GM23338 (cell line): ENCODE measurements at regions not wholly inside any gene's neighbourhood (a gene's known extent, or its start where the extent isn't known, plus 50 kb on each side); places are given as distances from the start of the nearest gene placed in this dataset.

Source experiments
- ATAC-seq: fragments of 200-7000 bp; cut with Tn5 transposase; 3 replicates; pipeline ENCODE4 v1.9.1; 2020
- DNase-seq: peaks from one replicate; pipeline ENCODE4 v3.0.0-alpha.2; 2015; ENCODE audit warnings: low spot score
- H2AFZ ChIP-seq: fragments of 200-600 bp; sonication (generic); 2 replicates; pipeline ENCODE4 v1.8.0; 2016; ENCODE audit warnings: antibody characterized with exemption, mild to moderate bottlenecking, moderate library complexity
- H3F3A ChIP-seq: fragments of 200-600 bp; sonication (generic); replicated peaks from 2 replicates; pipeline ENCODE4 v1.8.0; 2017; ENCODE audit warnings: antibody characterized with exemption, mixed run types, low read depth
- H3K27ac ChIP-seq: fragments of 200-600 bp; sonication (generic); 2 replicates; pipeline ENCODE4 v1.6.1; 2016; ENCODE audit warnings: low read depth
- H3K27me3 ChIP-seq: fragments of 200-600 bp; sonication (generic); 2 replicates; pipeline ENCODE4 v1.8.0; 2016; ENCODE audit warnings: mild to moderate bottlenecking, mixed run types, moderate library complexity; ENCODE audit not compliant: insufficient read depth
- H3K36me3 ChIP-seq: fragments of 200-600 bp; sonication (generic); 2 replicates; pipeline ENCODE4 v1.8.0; 2016; ENCODE audit warnings: mild to moderate bottlenecking; ENCODE audit not compliant: insufficient read depth
- H3K4me1 ChIP-seq: fragments of 200-600 bp; sonication (generic); 2 replicates; pipeline ENCODE4 v1.8.0; 2016; ENCODE audit warnings: mild to moderate bottlenecking, moderate library complexity; ENCODE audit not compliant: insufficient read depth
- H3K4me2 ChIP-seq: fragments of 200-600 bp; sonication (generic); 2 replicates; pipeline ENCODE4 v1.7.1; 2017; ENCODE audit warnings: mixed run types
- H3K4me3 ChIP-seq: fragments of 200-600 bp; sonication (generic); 2 replicates; pipeline ENCODE4 v1.6.1; 2016; ENCODE audit warnings: mixed run types
- H3K79me2 ChIP-seq: fragments of 200-600 bp; sonication (generic); replicated peaks from 2 replicates; pipeline ENCODE4 v1.8.0; 2017; ENCODE audit warnings: mild to moderate bottlenecking; ENCODE audit not compliant: insufficient read depth
- H3K9me2 ChIP-seq: fragments of 200-600 bp; sonication (generic); 2 replicates; pipeline ENCODE4 v1.8.0; 2017; ENCODE audit not compliant: insufficient read depth
- H4K20me1 ChIP-seq: fragments of 200-600 bp; sonication (generic); replicated peaks from 2 replicates; pipeline ENCODE4 v1.8.0; 2017; ENCODE audit warnings: mild to moderate bottlenecking; ENCODE audit not compliant: insufficient read depth
- H3K27ac Mint-ChIP-seq: 2 replicates; pipeline ENCODE4 v1.8.0; 2020; ENCODE audit warnings: inconsistent platforms, mild to moderate bottlenecking, moderate library complexity, mixed read lengths
- H3K27me3 Mint-ChIP-seq: 3 replicates; pipeline ENCODE4 v1.8.0; 2022; ENCODE audit warnings: low read depth, mild to moderate bottlenecking, moderate library complexity, mixed read lengths, inconsistent platforms; ENCODE audit not compliant: insufficient read depth, poor library complexity
- H3K36me3 Mint-ChIP-seq: 3 replicates; pipeline ENCODE4 v1.8.0; 2021; ENCODE audit warnings: low read depth, mild to moderate bottlenecking, inconsistent platforms, moderate library complexity, mixed read lengths
- H3K4me1 Mint-ChIP-seq: 3 replicates; pipeline ENCODE4 v1.8.0; 2020; ENCODE audit warnings: mild to moderate bottlenecking, inconsistent platforms, mixed read lengths
- H3K4me3 Mint-ChIP-seq: 3 replicates; pipeline ENCODE4 v1.8.0; 2021; ENCODE audit warnings: moderate library complexity, mild to moderate bottlenecking, inconsistent platforms, mixed read lengths
- H3K9me3 Mint-ChIP-seq: 3 replicates; pipeline ENCODE4 v1.8.0; 2020; ENCODE audit warnings: moderate library complexity, mild to moderate bottlenecking, inconsistent platforms, mixed read lengths
- CREB1 ChIP-seq: fragments of 250-450 bp; sonication (Bioruptor Pico); IDR thresholded peaks from 2 replicates; pipeline ENCODE4 v1.5.0; 2020; ENCODE audit warnings: low read depth, mild to moderate bottlenecking, moderate library complexity
- CTCF ChIP-seq, 2 experiments: fragments of 200-600 bp in 1 of 2; sonication (generic) in 1 of 2; conservative IDR thresholded peaks; 2 replicates each; pipeline versions ENCODE4 v1.5.1 to v1.6.1; 2016 to 2017; ENCODE audit warnings: antibody characterized with exemption in 2 of 2, low read depth in 2 of 2, mild to moderate bottlenecking in 2 of 2, moderate library complexity in 1 of 2
- ETS1 ChIP-seq: IDR thresholded peaks from 2 replicates; pipeline ENCODE4 v1.6.1; 2016; ENCODE audit warnings: antibody characterized with exemption
- EZH2 ChIP-seq: fragments of 200-600 bp; sonication (generic); IDR thresholded peaks from one replicate; pipeline ENCODE4 v1.8.0; 2017; ENCODE audit warnings: antibody characterized with exemption, mild to moderate bottlenecking, low read depth; ENCODE audit not compliant: unreplicated experiment
- EZH2phosphoT487 ChIP-seq: fragments of 200-600 bp; sonication (generic); IDR thresholded peaks from one replicate; pipeline ENCODE4 v1.8.1; 2018; ENCODE audit warnings: antibody characterized with exemption; ENCODE audit not compliant: unreplicated experiment
- POLR2AphosphoS5 ChIP-seq: IDR thresholded peaks from 2 replicates; pipeline ENCODE4 v1.6.1; 2016; ENCODE audit warnings: antibody characterized with exemption, low read depth
- REST ChIP-seq: IDR thresholded peaks from one replicate; pipeline ENCODE4 v1.6.1; 2018; ENCODE audit warnings: antibody characterized with exemption; ENCODE audit not compliant: unreplicated experiment
- STAT1 ChIP-seq: IDR thresholded peaks from one replicate; pipeline ENCODE4 v1.6.1; 2016; ENCODE audit warnings: antibody characterized with exemption; ENCODE audit not compliant: unreplicated experiment
- ZNF114 ChIP-seq: fragments of 250-450 bp; sonication (Bioruptor Pico); IDR thresholded peaks from 2 replicates; pipeline ENCODE4 v1.5.0; 2020; ENCODE audit warnings: mild to moderate bottlenecking, moderate library complexity

- TF ChIP-seq ETS1 (no peak), POLR2AphosphoS5 (no peak)
Measured at GRCh38 chr3:176765382-176765900, 431.8 kb downstream of the TBL1XR1 start (continued).

- no peak overlapping the region for H3K4me2 ChIP-seq
- H3F3A ChIP-seq = no peaks in the 10 kb centered on the region
- H3K4me1 ChIP-seq = no peaks in the 10 kb centered on the region
- no peak overlapping the region for H3K4me3 ChIP-seq
- Mint-ChIP-seq H3K27ac (no peak overlapping the region), H3K4me1 (no peaks in the 10 kb centered on the region), H3K4me3 (no peak overlapping the region), H3K36me3 (no peaks in the 10 kb centered on the region; the same call in 2 of the 3 replicates), H3K27me3 (no peaks in the 10 kb centered on the region), H3K9me3 (peaks cover 10% of the 10 kb centered on the region; the same call in 1 of the 3 replicates)
- no peak for TF ChIP-seq POLR2AphosphoS5
- no peak for TF ChIP-seq CTCF (conservative IDR thresholded peaks at IDR 0.05; ENCODE audit: low read depth in 2 of 2)
- no peak for TF ChIP-seq CREB1
- no peak for TF ChIP-seq EZH2
- TF ChIP-seq ETS1 = no peak
- no peak for TF ChIP-seq EZH2phosphoT487
- no peak for TF ChIP-seq ZNF114 (CRISPR knock-in tag)
- no peak overlapping the region for H3K27ac ChIP-seq
- no peaks in the 10 kb centered on the region for H4K20me1 ChIP-seq
- no peaks in the 10 kb centered on the region for H3K36me3 ChIP-seq
- ATAC-seq (no peak), DNase-seq (no peak)
- H3K79me2 ChIP-seq = no peaks in the 10 kb centered on the region
- H2AFZ ChIP-seq = no peak overlapping the region
- peaks cover 2% of the 10 kb centered on the region; the same call in 1 of the 2 replicates for H3K9me2 ChIP-seq
- no peaks in the 10 kb centered on the region for H3K27me3 ChIP-seq
Measured at GRCh38 chr3:176759815-176760506, 437.3 kb downstream of the TBL1XR1 start.

GRCh38 chr3:176757429-176757828 lies 439.9 kb downstream of the TBL1XR1 start:
- no peak overlapping the region for H3K27ac ChIP-seq
- no peaks in the 10 kb centered on the region for H3K36me3 Mint-ChIP-seq
- H3K27ac Mint-ChIP-seq = no peak overlapping the region
- no peak overlapping the region for H3K4me3 ChIP-seq
- H3K9me3 Mint-ChIP-seq = no peaks in the 10 kb centered on the region
- ATAC-seq (no peak), DNase-seq (no peak)
- H3K4me3 Mint-ChIP-seq = no peak overlapping the region
- no peaks in the 10 kb centered on the region for H3K4me1 ChIP-seq
- H3K4me1 Mint-ChIP-seq = no peaks in the 10 kb centered on the region
- TF ChIP-seq ZNF114 (CRISPR knock-in tag) (no peak), STAT1 (no peak), EZH2 (no peak), REST (no peak), ETS1 (no peak)
- H4K20me1 ChIP-seq = no peaks in the 10 kb centered on the region
- H3K79me2 ChIP-seq = no peaks in the 10 kb centered on the region
- no peak overlapping the region for H2AFZ ChIP-seq
- H3K4me2 ChIP-seq = no peak overlapping the region
- no peaks in the 10 kb centered on the region for H3K36me3 ChIP-seq
- H3K9me2 ChIP-seq = peaks cover 5% of the 10 kb centered on the region; the same call in 1 of the 2 replicates
- no peaks in the 10 kb centered on the region for H3F3A ChIP-seq
- H3K27me3 Mint-ChIP-seq = no peaks in the 10 kb centered on the region
- H3K27me3 ChIP-seq = no peaks in the 10 kb centered on the region
